Astrocyte of the cerebellum (primary cell): ENCODE measurements at regions not wholly inside any gene's neighbourhood (a gene's known extent, or its start where the extent isn't known, plus 50 kb on each side); places are given as distances from the start of the nearest gene placed in this dataset.

Experiments used
- DNase-seq: peaks from one replicate; pipeline ENCODE4 v3.0.0-alpha.2; 2011; ENCODE audit warnings: low read depth
- H3K4me3 ChIP-seq: 2 replicates; pipeline ENCODE4 v1.5.1; 2011; ENCODE audit warnings: mild to moderate bottlenecking, low read depth, low read length, moderate library complexity
- CTCF ChIP-seq: IDR thresholded peaks from 2 replicates; pipeline ENCODE4 v1.5.1; 2012; ENCODE audit warnings: low read length, low read depth, moderate library complexity, mild to moderate bottlenecking; ENCODE audit errors: missing control alignments
- in situ Hi-C: cut with HindIII; loops from 2 replicates; pipeline ENCODE4 v1.10.0; 2017; ENCODE audit warnings: low sequenced_read_pairs

GRCh38 chr10:22851865-22852239, 76.0 kb upstream of the ARMC3 start:
- in situ Hi-C loops: no loop called here
- no peak for TF ChIP-seq CTCF
- H3K4me3 ChIP-seq: no peak overlapping the region
- no peak for DNase-seq

GRCh38 chr10:22850541-22850940, 77.3 kb upstream of the ARMC3 start:
- TF ChIP-seq CTCF: no peak
- DNase-seq: no peak
- in situ Hi-C loops: no loop called here
- H3K4me3 ChIP-seq: no peak overlapping the region

- no peak for TF ChIP-seq CTCF
- DNase-seq: no peak
- H3K4me3 ChIP-seq: no peak overlapping the region
- in situ Hi-C loops: no loop called here
Measured at GRCh38 chr10:22849077-22849805, 78.6 kb upstream of the ARMC3 start.

- DNase-seq: no peak
- H3K4me3 ChIP-seq: no peak overlapping the region
- TF ChIP-seq CTCF: no peak
- in situ Hi-C loops: no loop called here
Measured at GRCh38 chr10:22848509-22848908, 79.3 kb upstream of the ARMC3 start.

- no peak for DNase-seq
- TF ChIP-seq CTCF: no peak
Measured at GRCh38 chr10:22846294-22846693, 81.6 kb upstream of the ARMC3 start.

GRCh38 chr10:22839639-22840038, 88.2 kb upstream of the ARMC3 start:
- TF ChIP-seq CTCF: no peak
- DNase-seq: no peak
- H3K4me3 ChIP-seq: no peak overlapping the region
- in situ Hi-C loops: no loop called here

More at GRCh38 chr10:22846294-22846693, 81.6 kb upstream of the ARMC3 start:
- H3K4me3 ChIP-seq: no peak overlapping the region
- in situ Hi-C loops: no loop called here

- in situ Hi-C loops: no loop called here
- no peak overlapping the region for H3K4me3 ChIP-seq
- no peak for DNase-seq
- no peak for TF ChIP-seq CTCF
Measured at GRCh38 chr10:22837771-22838170, 90.1 kb upstream of the ARMC3 start.
